CD4-positive, CD25-positive, alpha-beta regulatory T cell (primary cell): ENCODE measurements at regions not wholly inside any gene's neighbourhood (a gene's known extent, or its start where the extent isn't known, plus 50 kb on each side); places are given as distances from the start of the nearest gene placed in this dataset.

ENCODE experiments used
- ATAC-seq, 2 donors: fragments of 150-1000 bp; cut with Tn5 transposase; one replicate each; pipeline ENCODE4 v1.10.0; 2021; ENCODE audit warnings: low read depth in 2 of 2, moderate number of reproducible peaks in 2 of 2, moderate library complexity in 1 of 2
- DNase-seq, 3 donors: peaks; one replicate each; pipeline versions ENCODE4 v3.0.0 to v3.0.0-alpha.2; 2012 to 2022; ENCODE audit warnings: mixed read lengths in 1 of 3
- H3K27ac ChIP-seq: one replicate; pipeline ENCODE4 v1.7.0; 2013; ENCODE audit warnings: mild to moderate bottlenecking, low read length; ENCODE audit not compliant: insufficient read depth, poor library complexity, severe bottlenecking
- H3K27me3 ChIP-seq: one replicate; pipeline ENCODE4 v1.7.0; 2013; ENCODE audit warnings: low read length; ENCODE audit not compliant: control insufficient read depth, insufficient read depth
- H3K36me3 ChIP-seq: one replicate; pipeline ENCODE4 v1.7.0; 2013; ENCODE audit warnings: mild to moderate bottlenecking, low read length, moderate library complexity; ENCODE audit not compliant: control insufficient read depth, insufficient read depth
- H3K4me1 ChIP-seq: 2 replicates; pipeline ENCODE4 v1.7.0; 2013; ENCODE audit warnings: mild to moderate bottlenecking, low read length; ENCODE audit not compliant: insufficient read depth, control insufficient read depth, poor library complexity, severe bottlenecking
- H3K4me3 ChIP-seq: one replicate; pipeline ENCODE4 v1.7.0; 2013; ENCODE audit warnings: low read depth, mild to moderate bottlenecking, low read length, moderate library complexity
- H3K9me3 ChIP-seq, 2 experiments: 1 replicate in 1 of 2; 2 replicates in 1 of 2; pipeline ENCODE4 v1.7.0; 2013; ENCODE audit warnings: low read length in 2 of 2, mild to moderate bottlenecking in 1 of 2, moderate library complexity in 1 of 2; ENCODE audit not compliant: control insufficient read depth in 2 of 2
- H3K27ac Mint-ChIP-seq, 3 donors: one replicate each; pipeline ENCODE4 v1.8.0; 2020 to 2022; ENCODE audit warnings: mild to moderate bottlenecking in 3 of 3, mixed read lengths in 3 of 3, moderate library complexity in 2 of 3
- H3K27me3 Mint-ChIP-seq: one replicate; pipeline ENCODE4 v1.8.0; 2022; ENCODE audit warnings: mild to moderate bottlenecking, mixed read lengths
- H3K36me3 Mint-ChIP-seq: one replicate; pipeline ENCODE4 v1.8.0; 2020; ENCODE audit warnings: mixed read lengths
- H3K4me1 Mint-ChIP-seq, 4 donors: one replicate each; pipeline ENCODE4 v1.8.0; 2020 to 2022; ENCODE audit warnings: mixed read lengths in 4 of 4, mild to moderate bottlenecking in 1 of 4
- H3K4me3 Mint-ChIP-seq, 4 donors: one replicate each; pipeline ENCODE4 v1.8.0; 2020 to 2022; ENCODE audit warnings: mild to moderate bottlenecking in 4 of 4, mixed read lengths in 4 of 4, moderate library complexity in 3 of 4
- H3K9me3 Mint-ChIP-seq, 7 donors: one replicate each; pipeline ENCODE4 v1.8.0; 2020 to 2022; ENCODE audit warnings: mixed read lengths in 7 of 7, mild to moderate bottlenecking in 3 of 7, moderate library complexity in 2 of 7

DNA sequence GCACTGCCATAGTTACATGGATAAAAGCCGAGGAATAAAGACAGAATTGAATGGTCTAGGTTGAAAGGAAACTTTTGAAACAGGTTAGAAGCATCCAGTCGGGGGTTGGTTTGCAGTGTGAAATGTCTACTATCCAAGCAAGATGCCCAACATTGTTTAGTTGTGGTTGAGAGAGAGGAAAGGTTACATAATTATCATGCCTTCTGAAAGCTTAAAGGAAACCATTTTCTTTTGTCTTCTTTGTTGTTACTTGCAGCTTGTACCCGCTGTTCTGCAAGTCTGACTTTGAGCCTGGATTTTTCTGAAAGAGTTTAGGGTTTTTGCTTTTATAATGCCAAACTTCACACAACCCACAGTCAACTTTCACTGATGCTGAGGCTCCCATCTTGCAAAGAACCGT lies 167.9 kb downstream of the AXIN2 start:
- H3K36me3 Mint-ChIP-seq = no peaks in the 10 kb centered on the region
- H3K27ac Mint-ChIP-seq = no peak overlapping the region
- DNase-seq (no peak), ATAC-seq (no peak)
- no peak overlapping the region for H3K27ac ChIP-seq
- peaks cover 0 to 4% (median 0%) of the 10 kb centered on the region in 7 donors for H3K9me3 Mint-ChIP-seq
- H3K4me3 Mint-ChIP-seq = no peak overlapping the region
- no peaks in the 10 kb centered on the region for H3K9me3 ChIP-seq
- H3K4me1 ChIP-seq = no peaks in the 10 kb centered on the region
- peaks cover 27% of the 10 kb centered on the region for H3K27me3 Mint-ChIP-seq
- H3K4me3 ChIP-seq = no peak overlapping the region
- H3K4me1 Mint-ChIP-seq = peaks cover 0 to 4% (median 0%) of the 10 kb centered on the region in 4 donors
- no peaks in the 10 kb centered on the region for H3K27me3 ChIP-seq
- H3K36me3 ChIP-seq = no peaks in the 10 kb centered on the region

GRCh38 chr17:65389949-65390348 lies 171.5 kb downstream of the AXIN2 start:
- H3K4me1 ChIP-seq = no peaks in the 10 kb centered on the region
- no peak overlapping the region for H3K4me3 ChIP-seq
- H3K4me3 Mint-ChIP-seq = no peak overlapping the region
- H3K27ac ChIP-seq = no peak overlapping the region
- H3K27ac Mint-ChIP-seq = no peak overlapping the region
- ATAC-seq = no peak
- H3K4me1 Mint-ChIP-seq = peaks cover 0 to 4% (median 0%) of the 10 kb centered on the region in 4 donors
- H3K27me3 ChIP-seq = no peaks in the 10 kb centered on the region
- H3K27me3 Mint-ChIP-seq = peaks cover 19% of the 10 kb centered on the region
- no peaks in the 10 kb centered on the region for H3K9me3 ChIP-seq
- no peaks in the 10 kb centered on the region for H3K36me3 ChIP-seq
- peaks cover 0 to 4% (median 0%) of the 10 kb centered on the region in 7 donors for H3K9me3 Mint-ChIP-seq
- H3K36me3 Mint-ChIP-seq = no peaks in the 10 kb centered on the region
- DNase-seq = no peak

DNA sequence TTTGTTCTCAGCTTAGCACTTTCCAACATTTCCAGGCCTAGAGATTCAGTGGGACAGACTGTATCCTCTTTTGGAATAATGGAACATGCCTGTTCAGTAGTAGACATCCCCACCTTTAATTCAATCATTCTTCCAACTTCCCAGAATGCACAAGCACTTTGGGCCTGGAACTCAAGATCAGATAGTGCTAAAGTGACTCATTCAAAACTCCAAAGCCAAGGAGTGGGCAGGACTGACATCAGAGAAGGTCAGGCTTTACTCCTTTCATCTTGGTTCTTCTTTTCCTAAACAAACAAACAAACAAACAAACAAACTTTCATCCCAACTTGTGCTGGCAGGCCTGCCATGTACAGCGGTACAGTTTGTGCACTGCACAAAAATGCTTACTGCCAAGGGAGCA lies 172.0 kb downstream of the AXIN2 start:
- Mint-ChIP-seq H3K9me3 (peaks cover 0 to 4% (median 0%) of the 10 kb centered on the region in 7 donors), H3K27ac (no peak overlapping the region), H3K4me3 (no peak overlapping the region), H3K4me1 (peaks cover 0 to 4% (median 0%) of the 10 kb centered on the region in 4 donors), H3K36me3 (no peaks in the 10 kb centered on the region), H3K27me3 (peaks cover 17% of the 10 kb centered on the region)
- H3K9me3 ChIP-seq = no peaks in the 10 kb centered on the region
- DNase-seq = no peak
- no peak for ATAC-seq
- H3K4me1 ChIP-seq = no peaks in the 10 kb centered on the region
- H3K4me3 ChIP-seq = no peak overlapping the region
- no peaks in the 10 kb centered on the region for H3K36me3 ChIP-seq
- H3K27ac ChIP-seq = no peak overlapping the region
- no peaks in the 10 kb centered on the region for H3K27me3 ChIP-seq

- Mint-ChIP-seq H3K9me3 (peaks cover 0 to 4% (median 0%) of the 10 kb centered on the region in 7 donors), H3K4me1 (peaks cover 0 to 4% (median 0%) of the 10 kb centered on the region in 4 donors), H3K27ac (no peak overlapping the region), H3K4me3 (no peak overlapping the region), H3K36me3 (no peaks in the 10 kb centered on the region), H3K27me3 (peaks cover 17% of the 10 kb centered on the region)
- H3K4me3 ChIP-seq = no peak overlapping the region
- no peak for ATAC-seq
- H3K27ac ChIP-seq = no peak overlapping the region
- H3K9me3 ChIP-seq = no peaks in the 10 kb centered on the region
- H3K36me3 ChIP-seq = no peaks in the 10 kb centered on the region
- no peaks in the 10 kb centered on the region for H3K27me3 ChIP-seq
- no peaks in the 10 kb centered on the region for H3K4me1 ChIP-seq
- DNase-seq = no peak
These were observed 172.5 kb downstream of the AXIN2 start for GRCh38 chr17:65388911-65389310.

- Histone ChIP-seq H3K9me3 (no peaks in the 10 kb centered on the region), H3K27me3 (no peaks in the 10 kb centered on the region), H3K27ac (no peak overlapping the region), H3K36me3 (no peaks in the 10 kb centered on the region), H3K4me3 (no peak overlapping the region), H3K4me1 (no peaks in the 10 kb centered on the region)
- peaks cover 0 to 4% (median 0%) of the 10 kb centered on the region in 4 donors for H3K4me1 Mint-ChIP-seq
- H3K4me3 Mint-ChIP-seq = no peak overlapping the region
- no peak for DNase-seq
- no peak for ATAC-seq
- peaks cover 11% of the 10 kb centered on the region for H3K27me3 Mint-ChIP-seq
- H3K27ac Mint-ChIP-seq = no peak overlapping the region
- no peaks in the 10 kb centered on the region for H3K36me3 Mint-ChIP-seq
- H3K9me3 Mint-ChIP-seq = peaks cover 0 to 6% (median 0%) of the 10 kb centered on the region in 7 donors
These were observed 174.1 kb downstream of the AXIN2 start for GRCh38 chr17:65387322-65387721.

- Mint-ChIP-seq H3K36me3 (no peaks in the 10 kb centered on the region), H3K4me1 (no peaks in the 10 kb centered on the region), H3K9me3 (peaks cover 0 to 7% (median 0%) of the 10 kb centered on the region in 7 donors), H3K27ac (no peak overlapping the region), H3K4me3 (no peak overlapping the region), H3K27me3 (peaks cover 4% of the 10 kb centered on the region)
- peaks cover 3% of the 10 kb centered on the region for H3K27me3 ChIP-seq
- no peaks in the 10 kb centered on the region for H3K36me3 ChIP-seq
- H3K27ac ChIP-seq = no peak overlapping the region
- H3K9me3 ChIP-seq = no peaks in the 10 kb centered on the region
- ATAC-seq = no peak
- DNase-seq = no peak
- no peak overlapping the region for H3K4me3 ChIP-seq
- no peaks in the 10 kb centered on the region for H3K4me1 ChIP-seq
These were observed 175.7 kb downstream of the AXIN2 start for GRCh38 chr17:65385726-65386125.

DNA sequence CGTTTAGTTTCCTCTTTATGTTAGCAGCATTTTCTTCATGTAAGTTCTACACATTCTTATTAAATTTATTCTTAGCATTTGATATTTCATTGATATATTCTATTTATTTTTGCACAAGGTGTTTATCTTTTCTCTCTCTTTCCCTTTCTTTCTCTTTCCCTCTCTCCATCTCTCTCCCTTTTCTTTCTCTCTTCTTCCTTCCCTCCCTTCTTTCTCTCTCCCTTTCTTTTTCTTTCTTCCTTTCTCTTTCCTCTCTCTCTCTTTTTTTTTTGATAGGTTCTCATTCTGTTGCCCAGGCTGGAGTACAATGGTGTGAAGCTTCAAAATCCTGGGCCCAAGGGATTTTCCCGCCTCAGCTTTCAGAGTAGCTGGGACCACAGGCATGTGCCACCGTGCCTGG lies 176.4 kb downstream of the AXIN2 start:
- no peaks in the 10 kb centered on the region for H3K4me1 Mint-ChIP-seq
- no peaks in the 10 kb centered on the region for H3K36me3 Mint-ChIP-seq
- no peak overlapping the region for H3K4me3 Mint-ChIP-seq
- Histone ChIP-seq H3K4me3 (no peak overlapping the region), H3K27me3 (peaks cover 3% of the 10 kb centered on the region), H3K36me3 (no peaks in the 10 kb centered on the region), H3K9me3 (no peaks in the 10 kb centered on the region), H3K27ac (no peak overlapping the region), H3K4me1 (no peaks in the 10 kb centered on the region)
- H3K9me3 Mint-ChIP-seq = peaks cover 0 to 8% (median 2%) of the 10 kb centered on the region in 7 donors
- DNase-seq = no peak
- H3K27ac Mint-ChIP-seq = no peak overlapping the region
- ATAC-seq = no peak
- H3K27me3 Mint-ChIP-seq = peaks cover 4% of the 10 kb centered on the region

DNA sequence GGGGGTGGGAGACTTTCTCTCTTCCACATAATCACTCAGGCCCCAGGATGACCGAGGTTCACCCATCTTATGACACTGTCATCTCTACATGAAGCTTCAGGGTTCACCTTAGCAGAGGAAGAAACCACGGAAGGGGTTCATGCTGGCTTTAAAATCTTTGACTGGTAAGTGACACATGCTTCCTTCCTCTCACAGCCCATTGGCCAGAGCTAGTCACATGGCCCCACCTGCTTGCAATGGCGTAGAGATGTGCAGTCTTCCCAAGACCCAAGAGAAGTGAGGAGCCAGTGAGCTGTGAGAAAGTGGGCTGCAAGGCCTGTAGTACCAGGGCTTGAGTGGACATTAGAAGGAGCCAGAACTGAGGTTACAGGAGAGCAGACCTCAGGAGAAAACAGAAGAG lies 180.3 kb downstream of the AXIN2 start:
- Mint-ChIP-seq H3K9me3 (peaks cover 0 to 6% (median 0%) of the 10 kb centered on the region in 7 donors), H3K4me1 (no peaks in the 10 kb centered on the region), H3K27ac (no peak overlapping the region), H3K27me3 (peaks cover 14% of the 10 kb centered on the region), H3K4me3 (no peak overlapping the region), H3K36me3 (no peaks in the 10 kb centered on the region)
- Histone ChIP-seq H3K27ac (no peak overlapping the region), H3K27me3 (peaks cover 3% of the 10 kb centered on the region), H3K36me3 (no peaks in the 10 kb centered on the region), H3K4me1 (no peaks in the 10 kb centered on the region), H3K9me3 (no peaks in the 10 kb centered on the region), H3K4me3 (no peak overlapping the region)
- ATAC-seq (no peak), DNase-seq (no peak)
